GM21423 (cell line): ENCODE measurements at regions not wholly inside any gene's neighbourhood (a gene's known extent, or its start where the extent isn't known, plus 50 kb on each side); places are given as distances from the start of the nearest gene placed in this dataset.
"Not testable (repeated sequence)": the region's sequence is repeated elsewhere in the genome, so short reads cannot be mapped to it uniquely, and the experiment has no call there.

Experiments
- ATAC-seq: cut with Tn5 transposase; IDR thresholded peaks from one replicate; pipeline ENCODE4 v1.9.1; 2021; ENCODE audit warnings: mild to moderate bottlenecking, moderate library complexity; ENCODE audit not compliant: unreplicated experiment

DNA sequence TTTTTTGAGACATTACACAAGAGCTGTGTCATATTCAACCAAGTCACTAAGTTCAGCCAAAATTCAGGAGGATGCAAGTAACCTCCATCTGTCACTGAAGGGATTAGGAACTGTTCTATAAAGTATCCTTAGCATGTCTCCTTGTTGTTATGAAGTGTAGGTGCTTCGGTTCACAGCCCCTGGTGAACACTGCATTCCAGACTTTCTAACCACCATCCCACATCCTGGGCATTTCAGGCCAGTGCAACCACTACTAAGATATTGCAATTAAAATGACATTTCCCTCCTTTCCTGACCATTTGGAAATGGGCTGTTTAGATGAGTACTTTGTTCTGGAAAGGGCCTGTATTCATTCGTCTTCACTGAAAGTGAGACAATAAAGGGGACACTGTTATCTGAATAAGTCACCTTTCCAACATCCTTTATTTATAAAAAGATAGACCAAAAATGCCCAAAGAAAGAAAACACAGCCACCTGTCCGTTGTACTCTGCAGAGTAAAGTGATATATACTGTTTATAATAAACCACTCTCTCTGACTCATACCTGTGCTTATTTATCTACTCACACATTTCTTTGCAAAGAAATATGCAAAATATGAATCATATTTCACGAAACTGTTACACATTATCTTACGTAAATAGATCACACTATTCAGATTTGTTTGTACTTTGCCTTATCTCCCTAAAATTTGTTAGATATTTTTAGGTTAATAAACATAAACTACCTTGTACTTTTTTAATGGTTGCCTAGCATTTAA, 861.9 kb downstream of the CDH18 start:
- ATAC-seq = no peak

- ATAC-seq = no peak
Observed at GRCh38 chr5:19140276-19140675, 847.7 kb downstream of the CDH18 start.

GRCh38 chr5:19141937-19142524, 846.0 kb downstream of the CDH18 start:
- ATAC-seq = not testable (repeated sequence)

- not testable (repeated sequence) for ATAC-seq
Observed at GRCh38 chr5:19142713-19143414, 845.1 kb downstream of the CDH18 start.

- no peak for ATAC-seq
Observed at GRCh38 chr5:19143935-19144334, 844.1 kb downstream of the CDH18 start.

GRCh38 chr5:19169426-19169825, 818.6 kb downstream of the CDH18 start:
- no peak for ATAC-seq

- ATAC-seq = no peak
Observed at GRCh38 chr5:19172926-19173470, 815.0 kb downstream of the CDH18 start.

- ATAC-seq = no peak
Observed at GRCh38 chr5:19175776-19176570, 812.0 kb downstream of the CDH18 start.

DNA sequence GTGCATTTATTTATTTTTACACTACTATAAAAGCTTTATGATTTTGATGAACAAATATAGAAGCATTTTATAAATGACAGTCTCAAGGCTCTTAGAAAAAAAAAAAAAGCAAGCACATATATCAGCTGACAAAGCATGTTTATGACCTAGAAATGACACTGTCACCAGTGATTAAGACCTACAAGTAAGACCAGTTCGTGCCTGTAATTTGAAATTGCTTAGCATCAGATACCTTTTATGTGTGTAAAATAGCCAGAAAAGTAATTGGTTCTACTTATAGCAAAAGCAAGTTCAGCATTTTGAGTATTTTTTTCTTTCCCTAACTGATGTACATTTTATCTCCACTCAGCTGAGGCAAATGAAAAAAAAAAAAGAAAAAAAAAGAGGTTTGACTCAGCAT, 808.4 kb downstream of the CDH18 start:
- ATAC-seq = no peak

DNA sequence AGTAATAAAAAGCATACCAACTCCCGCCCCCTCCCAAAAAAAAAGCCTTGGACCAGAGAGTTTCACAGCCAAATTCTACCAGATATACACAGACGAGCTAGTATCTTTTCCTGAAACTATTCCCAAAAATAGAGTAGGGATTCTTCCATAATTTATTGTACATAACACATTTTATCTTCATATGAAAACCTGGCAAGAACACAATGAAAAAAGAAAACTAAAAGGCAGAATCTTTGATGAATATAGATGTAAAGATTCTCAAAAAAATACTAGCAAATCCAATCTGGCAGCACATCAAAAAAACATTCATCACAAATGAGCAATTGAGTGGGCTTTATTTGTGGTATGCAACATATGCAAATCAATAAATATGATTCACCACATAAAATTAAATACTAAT, 798.8 kb downstream of the CDH18 start:
- no peak for ATAC-seq

- no peak for ATAC-seq
Observed at GRCh38 chr5:19193631-19194030, 794.4 kb downstream of the CDH18 start.

DNA sequence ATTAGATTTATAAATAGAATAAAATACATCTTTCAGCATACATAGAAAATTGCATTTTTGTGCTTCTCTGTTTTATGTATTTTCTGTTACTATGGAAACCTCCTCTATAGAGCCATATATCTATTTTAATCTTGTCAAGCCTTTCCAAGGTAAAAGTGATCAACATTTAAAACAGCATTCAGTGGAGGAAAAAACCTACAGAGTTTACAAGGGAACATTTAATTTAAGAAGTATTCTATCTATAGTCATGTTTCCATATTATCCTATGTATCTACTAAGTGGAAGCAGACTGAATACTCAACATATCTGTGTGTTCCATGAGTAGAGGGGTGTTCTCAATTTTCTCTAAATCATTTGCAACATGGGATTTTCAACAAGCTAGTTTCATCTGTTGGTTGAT, 791.4 kb downstream of the CDH18 start:
- no peak for ATAC-seq

DNA sequence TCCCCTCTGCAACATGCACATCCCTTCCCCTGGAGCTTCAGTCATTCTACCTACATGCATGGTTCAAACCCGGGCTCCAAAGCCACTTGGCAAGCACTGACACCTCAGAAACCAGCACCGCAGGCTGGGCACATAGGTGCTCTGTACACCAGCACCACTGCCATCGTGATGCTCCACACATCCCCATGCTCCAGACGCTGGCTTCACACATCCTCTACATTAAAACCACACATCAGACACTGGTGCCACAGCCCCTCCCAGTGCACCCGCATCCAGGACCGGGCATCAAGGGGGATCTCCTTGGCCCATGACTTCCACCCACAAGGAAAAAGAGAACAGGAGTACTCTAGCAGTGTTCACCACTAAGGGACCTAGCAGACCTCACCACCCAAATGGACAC, 787.7 kb downstream of the CDH18 start:
- no peak for ATAC-seq

- no peak for ATAC-seq
Observed at GRCh38 chr5:19208397-19208796, 779.6 kb downstream of the CDH18 start.

GRCh38 chr5:19210886-19211285, 777.1 kb downstream of the CDH18 start:
- ATAC-seq = no peak

DNA sequence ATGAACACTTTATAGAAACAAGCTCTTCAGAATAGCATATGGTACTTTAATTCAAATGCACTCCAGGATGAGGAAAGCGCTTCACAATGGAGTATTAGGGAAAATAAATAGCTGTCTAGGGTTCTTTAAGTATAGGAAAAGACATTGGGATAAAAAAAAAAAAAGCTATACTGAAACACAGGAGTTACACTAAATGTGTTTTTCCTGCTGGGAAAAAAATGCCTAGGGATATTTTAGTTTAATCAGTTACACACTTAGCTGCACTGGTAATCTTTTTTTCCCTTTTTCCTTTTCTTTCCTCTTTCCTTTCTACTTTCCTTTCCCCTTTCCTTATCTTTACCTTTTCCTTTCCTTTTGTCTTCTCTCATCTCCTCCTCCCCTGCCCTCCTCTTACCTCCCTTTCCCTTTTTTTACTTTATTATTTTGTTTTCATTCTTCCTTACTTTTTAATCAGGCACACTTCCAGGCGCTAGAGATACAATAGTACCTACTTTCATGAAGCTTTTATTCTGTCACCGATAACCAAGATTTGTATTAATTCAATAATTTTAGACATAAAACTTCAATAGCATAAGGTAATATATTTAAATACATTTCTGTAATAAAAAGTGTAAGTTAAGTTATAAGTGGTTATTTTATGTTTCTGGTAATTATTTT, 758.7 kb downstream of the CDH18 start:
- no peak for ATAC-seq

DNA sequence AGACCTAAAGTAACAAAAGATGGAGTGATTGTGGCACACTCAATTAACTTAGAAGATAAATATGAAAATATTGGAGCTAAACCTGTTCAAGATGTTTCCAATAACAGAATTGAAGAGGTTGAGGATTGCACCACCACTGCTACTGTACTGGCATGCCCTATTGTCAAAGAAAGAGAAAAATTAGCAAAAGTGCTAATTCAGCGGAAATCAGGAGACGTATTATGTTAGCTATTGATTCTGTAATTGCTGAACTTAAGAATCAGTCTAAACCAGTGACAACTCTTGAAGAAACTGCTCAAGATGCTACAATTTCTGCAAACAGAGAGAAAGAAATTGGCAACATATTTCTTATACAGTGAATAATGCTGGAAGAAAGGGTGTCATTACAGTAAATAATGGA, 754.4 kb downstream of the CDH18 start:
- ATAC-seq = no peak

DNA sequence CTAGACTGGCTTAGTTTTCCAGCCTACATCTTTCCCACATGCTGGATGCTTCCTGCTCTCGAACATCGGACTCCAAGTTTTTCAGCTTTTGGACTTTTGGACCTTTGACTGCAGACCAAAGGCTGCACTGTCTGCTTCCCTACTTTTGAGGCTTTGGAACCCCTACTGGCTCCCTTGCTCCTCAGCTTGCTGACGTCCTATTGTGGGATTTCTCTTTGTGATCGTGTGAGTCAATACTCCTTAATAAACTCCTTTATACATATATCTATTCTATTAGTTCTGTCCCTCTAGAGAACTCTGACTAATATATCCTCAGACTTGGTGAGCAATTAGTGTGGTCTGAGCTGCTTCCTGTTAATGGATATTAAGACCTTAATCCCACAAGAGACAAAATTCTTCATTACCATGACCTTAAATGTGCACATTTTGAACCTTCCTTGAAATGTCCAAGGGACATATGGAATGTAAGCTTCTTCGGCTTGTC, 752.9 kb downstream of the CDH18 start:
- ATAC-seq = no peak

- no peak for ATAC-seq
Observed at GRCh38 chr5:19240170-19240569, 747.8 kb downstream of the CDH18 start.

DNA sequence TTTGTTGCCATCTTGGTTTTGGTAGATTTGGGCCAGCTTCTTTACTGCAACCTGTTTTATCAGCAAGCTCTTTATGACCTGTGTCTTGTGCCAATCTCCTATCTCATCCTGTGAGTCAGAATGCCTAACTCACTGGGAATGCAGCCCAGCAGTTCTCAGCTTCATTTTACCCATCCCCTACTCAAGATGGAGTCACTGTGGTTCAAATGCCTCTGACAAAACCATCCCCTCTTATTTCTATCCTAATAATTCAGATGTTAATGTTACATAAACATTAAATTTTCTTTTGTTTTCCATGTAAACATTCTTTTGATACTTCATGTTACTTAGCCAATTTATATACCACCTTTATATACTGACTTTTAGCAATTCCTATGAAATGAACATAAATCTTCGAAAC, 746.3 kb downstream of the CDH18 start:
- no peak for ATAC-seq
